Osteoblast (primary cell): ENCODE measurements at regions not wholly inside any gene's neighbourhood (a gene's known extent, or its start where the extent isn't known, plus 50 kb on each side); places are given as distances from the start of the nearest gene placed in this dataset.

Experiments
- DNase-seq: peaks from one replicate; pipeline ENCODE4 v3.0.0; 2011; ENCODE audit warnings: low spot score, mixed read lengths; ENCODE audit not compliant: insufficient read length; ENCODE audit errors: missing footprints
- H2AFZ ChIP-seq: 2 replicates; pipeline ENCODE4 v1.6.0; 2011; ENCODE audit warnings: mild to moderate bottlenecking, low read length
- H3K27ac ChIP-seq: 2 replicates; pipeline ENCODE4 v1.5.1; 2011; ENCODE audit warnings: mild to moderate bottlenecking, low read depth, low read length, moderate library complexity
- H3K27me3 ChIP-seq: 2 replicates; pipeline ENCODE4 v1.6.0; 2012; ENCODE audit warnings: mild to moderate bottlenecking, control low read depth, inconsistent platforms, low read length, moderate library complexity; ENCODE audit not compliant: insufficient read depth
- H3K36me3 ChIP-seq: 2 replicates; pipeline ENCODE4 v1.5.1; 2011; ENCODE audit warnings: mild to moderate bottlenecking, low read length, control low read depth, moderate library complexity; ENCODE audit not compliant: insufficient read depth
- H3K4me1 ChIP-seq: 2 replicates; pipeline ENCODE4 v1.5.1; 2011; ENCODE audit warnings: mild to moderate bottlenecking, low read length, control low read depth, moderate library complexity; ENCODE audit not compliant: insufficient read depth
- H3K4me2 ChIP-seq: 2 replicates; pipeline ENCODE4 v1.6.0; 2011; ENCODE audit warnings: mild to moderate bottlenecking, low read length; ENCODE audit not compliant: insufficient read depth
- H3K4me3 ChIP-seq: fragments of 200-600 bp; sonication (generic); 3 replicates; pipeline ENCODE4 v1.5.1; 2012; ENCODE audit warnings: mild to moderate bottlenecking, low read length, inconsistent platforms; ENCODE audit not compliant: insufficient read depth
- H3K79me2 ChIP-seq: 2 replicates; pipeline ENCODE4 v1.6.0; 2012; ENCODE audit warnings: mild to moderate bottlenecking, low read length, control low read depth, inconsistent platforms; ENCODE audit not compliant: insufficient read depth
- H3K9me3 ChIP-seq: 2 replicates; pipeline ENCODE4 v1.5.1; 2011; ENCODE audit warnings: low read depth, low read length, control low read depth
- H4K20me1 ChIP-seq: 2 replicates; pipeline ENCODE4 v1.6.0; 2012; ENCODE audit warnings: mild to moderate bottlenecking, low read length, control low read depth; ENCODE audit not compliant: insufficient read depth
- CTCF ChIP-seq: IDR thresholded peaks from 2 replicates; pipeline ENCODE4 v1.5.1; 2011; ENCODE audit warnings: mild to moderate bottlenecking, low read depth, low read length, moderate library complexity; ENCODE audit errors: extremely low read depth

- H4K20me1 ChIP-seq, result no peaks in the 10 kb centered on the region
- H3K27me3 ChIP-seq, result no peaks in the 10 kb centered on the region
- H3K4me3 ChIP-seq, result no peak overlapping the region
- TF ChIP-seq CTCF, result no peak
- H3K79me2 ChIP-seq, result no peaks in the 10 kb centered on the region
- H3K9me3 ChIP-seq, result no peaks in the 10 kb centered on the region
- no peak overlapping the region for H2AFZ ChIP-seq
- H3K36me3 ChIP-seq, result no peaks in the 10 kb centered on the region
- H3K4me2 ChIP-seq, result no peak overlapping the region
- DNase-seq, result no peak
- H3K27ac ChIP-seq, result no peak overlapping the region
- H3K4me1 ChIP-seq, result peaks cover 20% of the 10 kb centered on the region
Observed at GRCh38 chr6:156659822-156660198, 117.4 kb upstream of the ARID1B start.

- H3K79me2 ChIP-seq, result no peaks in the 10 kb centered on the region
- H3K27me3 ChIP-seq, result no peaks in the 10 kb centered on the region
- peaks cover 20% of the 10 kb centered on the region for H3K4me1 ChIP-seq
- H2AFZ ChIP-seq, result peak overlapping the region; percentile 11
- DNase-seq, result no peak
- TF ChIP-seq CTCF, result no peak
- peak overlapping the region; percentile 57 for H3K4me2 ChIP-seq
- no peaks in the 10 kb centered on the region for H4K20me1 ChIP-seq
- H3K27ac ChIP-seq, result peak overlapping the region; percentile 50
- H3K36me3 ChIP-seq, result no peaks in the 10 kb centered on the region
- H3K4me3 ChIP-seq, result no peak overlapping the region
- H3K9me3 ChIP-seq, result no peaks in the 10 kb centered on the region
Observed at GRCh38 chr6:156658966-156659821, 118.0 kb upstream of the ARID1B start.

GRCh38 chr6:156658186-156658965, 118.8 kb upstream of the ARID1B start:
- Histone ChIP-seq H3K4me1 (peaks cover 20% of the 10 kb centered on the region), H3K36me3 (no peaks in the 10 kb centered on the region), H4K20me1 (no peaks in the 10 kb centered on the region), H3K9me3 (no peaks in the 10 kb centered on the region), H3K27ac (peak overlapping the region; percentile 50), H3K27me3 (peaks cover 3% of the 10 kb centered on the region), H2AFZ (no peak overlapping the region), H3K4me3 (peak overlapping the region; percentile 18), H3K4me2 (peak overlapping the region; percentile 57), H3K79me2 (no peaks in the 10 kb centered on the region)
- TF ChIP-seq CTCF, result no peak
- DNase-seq, result peak; percentile 93

- no peaks in the 10 kb centered on the region for H3K36me3 ChIP-seq
- no peaks in the 10 kb centered on the region for H4K20me1 ChIP-seq
- H3K4me1 ChIP-seq, result peaks cover 20% of the 10 kb centered on the region
- no peak overlapping the region for H2AFZ ChIP-seq
- H3K4me2 ChIP-seq, result no peak overlapping the region
- no peak for TF ChIP-seq CTCF
- no peaks in the 10 kb centered on the region for H3K9me3 ChIP-seq
- no peaks in the 10 kb centered on the region for H3K79me2 ChIP-seq
- no peak overlapping the region for H3K27ac ChIP-seq
- no peak overlapping the region for H3K4me3 ChIP-seq
- no peak for DNase-seq
- H3K27me3 ChIP-seq, result peaks cover 5% of the 10 kb centered on the region
Observed at GRCh38 chr6:156657296-156657695, 119.9 kb upstream of the ARID1B start.
